ENCODE measurements at regions not wholly inside any gene's neighbourhood (a gene's known extent, or its start where the extent isn't known, plus 50 kb on each side); places are given as distances from the start of the nearest gene placed in this dataset.

DNA sequence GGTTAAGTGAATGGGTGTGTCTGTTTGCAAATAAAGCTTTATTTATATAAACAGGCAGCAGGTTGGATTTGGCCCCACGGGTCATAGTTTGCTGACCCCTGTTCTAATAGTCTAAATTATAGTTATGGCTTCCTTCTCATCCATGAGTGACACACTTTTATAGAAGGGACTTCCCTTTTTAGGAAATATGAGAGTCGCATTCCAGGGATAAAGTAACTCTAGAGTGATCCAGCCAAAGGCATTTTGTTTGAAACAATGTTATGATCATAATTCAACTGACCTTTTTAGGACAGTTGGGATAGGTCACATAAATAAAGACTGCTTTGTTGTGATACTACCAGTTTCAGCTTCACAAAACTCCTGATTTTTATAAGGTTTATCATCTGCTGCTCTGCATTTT, 87.9 kb downstream of the ALX1 start:
- H3K27me3 ChIP-seq (ENCODE audit: control insufficient read depth, insufficient read depth, low read length): no peaks in the 10 kb centered on the region
- H3K36me3 ChIP-seq (ENCODE audit: control insufficient read depth, insufficient read depth, low read length): no peaks in the 10 kb centered on the region
- no peak overlapping the region for H3K4me3 ChIP-seq (ENCODE audit: low read depth, low read length)
- no peak for DNase-seq (ENCODE audit: low read depth)
- no peak for TF ChIP-seq CTCF (IDR thresholded peaks at IDR 0.05; ENCODE audit: insufficient read depth, low read length, poor library complexity, severe bottlenecking)

DNA sequence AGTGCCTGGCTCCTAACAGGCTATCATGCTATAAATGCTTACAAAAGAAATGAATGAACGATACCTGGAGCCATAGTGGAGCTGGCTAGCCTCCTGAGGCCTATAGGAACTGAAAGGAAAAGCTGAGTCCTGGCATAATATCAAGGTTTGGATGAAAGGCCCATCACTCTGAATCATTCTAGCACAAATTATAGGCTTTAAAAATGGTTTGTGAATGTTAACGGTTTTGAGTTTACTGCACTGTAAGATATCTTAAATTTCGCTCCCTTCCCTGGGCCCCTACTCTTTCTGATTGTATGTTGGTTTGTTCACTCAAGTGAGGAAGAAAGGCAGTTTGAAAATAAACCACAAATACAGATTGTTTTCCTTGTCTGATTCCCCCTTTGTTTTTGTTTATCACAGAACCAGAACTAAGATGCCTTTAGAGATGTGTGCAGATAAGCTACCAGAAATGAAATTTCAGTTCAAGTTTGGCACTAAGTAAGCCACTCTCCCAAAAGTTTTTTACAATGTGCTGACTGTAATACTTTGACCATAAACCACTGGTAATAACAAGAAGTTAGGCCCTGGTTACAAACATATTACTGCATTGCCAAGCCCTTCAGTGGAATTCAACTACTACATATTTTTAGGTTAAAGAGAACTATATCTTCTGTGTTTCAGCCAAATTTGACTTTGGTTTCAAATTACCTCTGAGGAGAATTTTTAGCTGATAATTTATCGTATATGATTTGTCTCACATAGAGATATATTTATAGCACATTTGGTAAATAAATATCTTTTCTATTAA, 89.5 kb downstream of the ALX1 start:
- Histone ChIP-seq H3K27me3 (ENCODE audit: control insufficient read depth, insufficient read depth, low read length) (no peaks in the 10 kb centered on the region), H3K4me3 (ENCODE audit: low read depth, low read length) (no peak overlapping the region), H3K36me3 (ENCODE audit: control insufficient read depth, insufficient read depth, low read length) (no peaks in the 10 kb centered on the region)
- no peak for DNase-seq (ENCODE audit: low read depth)
- no peak for TF ChIP-seq CTCF (IDR thresholded peaks at IDR 0.05; ENCODE audit: insufficient read depth, low read length, poor library complexity, severe bottlenecking)

GRCh38 chr12:85373045-85373444, 93.0 kb downstream of the ALX1 start:
- no peaks in the 10 kb centered on the region for H3K27me3 ChIP-seq (ENCODE audit: control insufficient read depth, insufficient read depth, low read length)
- TF ChIP-seq CTCF (IDR thresholded peaks at IDR 0.05; ENCODE audit: insufficient read depth, low read length, poor library complexity, severe bottlenecking): no peak
- no peak overlapping the region for H3K4me3 ChIP-seq (ENCODE audit: low read depth, low read length)
- no peaks in the 10 kb centered on the region for H3K36me3 ChIP-seq (ENCODE audit: control insufficient read depth, insufficient read depth, low read length)
- no peak for DNase-seq (ENCODE audit: low read depth)

GRCh38 chr12:85374981-85375380, 95.0 kb downstream of the ALX1 start:
- TF ChIP-seq CTCF (IDR thresholded peaks at IDR 0.05; ENCODE audit: insufficient read depth, low read length, poor library complexity, severe bottlenecking): no peak
- Histone ChIP-seq H3K36me3 (ENCODE audit: control insufficient read depth, insufficient read depth, low read length) (no peaks in the 10 kb centered on the region), H3K4me3 (ENCODE audit: low read depth, low read length) (no peak overlapping the region), H3K27me3 (ENCODE audit: control insufficient read depth, insufficient read depth, low read length) (no peaks in the 10 kb centered on the region)
- DNase-seq (ENCODE audit: low read depth): no peak

DNA sequence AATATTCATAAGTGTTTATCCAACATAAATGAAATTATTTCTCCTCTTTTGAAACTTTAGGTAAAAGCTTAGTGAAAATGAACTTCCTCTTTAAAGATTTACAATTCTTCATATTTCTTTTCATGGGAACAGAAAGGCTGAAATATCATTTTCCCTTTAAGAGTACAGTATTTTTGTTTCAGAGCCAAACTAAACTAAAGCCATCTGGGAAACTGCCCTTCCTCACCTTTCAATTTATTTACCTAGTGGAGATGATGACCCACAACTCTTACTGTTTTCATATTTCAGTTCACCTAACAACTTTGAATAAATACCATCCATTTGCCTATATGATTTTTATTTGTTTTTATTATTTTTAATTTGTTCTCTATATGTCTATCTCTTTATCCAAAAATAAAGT, 105.4 kb downstream of the ALX1 start:
- TF ChIP-seq CTCF (IDR thresholded peaks at IDR 0.05; ENCODE audit: insufficient read depth, low read length, poor library complexity, severe bottlenecking): no peak
- DNase-seq (ENCODE audit: low read depth): no peak
- H3K36me3 ChIP-seq (ENCODE audit: control insufficient read depth, insufficient read depth, low read length): no peaks in the 10 kb centered on the region
- H3K27me3 ChIP-seq (ENCODE audit: control insufficient read depth, insufficient read depth, low read length): no peaks in the 10 kb centered on the region
- no peak overlapping the region for H3K4me3 ChIP-seq (ENCODE audit: low read depth, low read length)

GRCh38 chr12:85390266-85390665, 110.2 kb downstream of the ALX1 start:
- DNase-seq (ENCODE audit: low read depth): no peak
- Histone ChIP-seq H3K36me3 (ENCODE audit: control insufficient read depth, insufficient read depth, low read length) (no peaks in the 10 kb centered on the region), H3K27me3 (ENCODE audit: control insufficient read depth, insufficient read depth, low read length) (no peaks in the 10 kb centered on the region), H3K4me3 (ENCODE audit: low read depth, low read length) (no peak overlapping the region)
- TF ChIP-seq CTCF (IDR thresholded peaks at IDR 0.05; ENCODE audit: insufficient read depth, low read length, poor library complexity, severe bottlenecking): no peak

Measured in kidney epithelial cell (primary cell).